ENCODE measurements at regions not wholly inside any gene's neighbourhood (a gene's known extent, or its start where the extent isn't known, plus 50 kb on each side); places are given as distances from the start of the nearest gene placed in this dataset.

GRCh38 chr6:139436200-139436956 is 61.9 kb upstream of the CITED2 start:
- Mint-ChIP-seq H3K36me3 (ENCODE audit: low read depth) (no peaks in the 10 kb centered on the region), H3K27me3 (no peaks in the 10 kb centered on the region), H3K4me3 (no peak overlapping the region), H3K27ac (no peak overlapping the region), H3K9me3 (peaks cover 3% of the 10 kb centered on the region), H3K4me1 (peaks cover 5% of the 10 kb centered on the region)
- DNase-seq (no peak), ATAC-seq (ENCODE audit: low read depth) (no peak)
- intact Hi-C loops (cut with micrococcal nuclease): no loop called here
- CTCF ChIA-PET: no interaction called here
- TF ChIP-seq CTCF (IDR thresholded peaks at IDR 0.05): no peak
- POLR2A ChIA-PET: no interaction called here

- ChIA-PET POLR2A (interaction anchor here (1.0 kb wide), 1 partner anchor 59 kb away, joined by 4 read pairs; the partner anchor contains the start of gene CITED2), CTCF (no interaction called here)
- H3K9me3 Mint-ChIP-seq: peaks cover 4% of the 10 kb centered on the region
- H3K27me3 Mint-ChIP-seq: no peaks in the 10 kb centered on the region
- TF ChIP-seq CTCF (IDR thresholded peaks at IDR 0.05): no peak
- no peak overlapping the region for H3K27ac Mint-ChIP-seq
- H3K4me3 Mint-ChIP-seq: no peak overlapping the region
- DNase-seq (no peak), ATAC-seq (ENCODE audit: low read depth) (no peak)
- H3K4me1 Mint-ChIP-seq: peaks cover 5% of the 10 kb centered on the region
- H3K36me3 Mint-ChIP-seq (ENCODE audit: low read depth): no peaks in the 10 kb centered on the region
- intact Hi-C loops (cut with micrococcal nuclease): loop anchor here (5.0 kb wide), 1 partner anchor 57 kb away; no protein-coding TSS in a partner anchor
These were observed 59.4 kb upstream of the CITED2 start for GRCh38 chr6:139433631-139434419.

GRCh38 chr6:139431602-139431956 is 57.1 kb upstream of the CITED2 start:
- Mint-ChIP-seq H3K4me3 (no peak overlapping the region), H3K27me3 (no peaks in the 10 kb centered on the region), H3K9me3 (peaks cover 4% of the 10 kb centered on the region), H3K36me3 (ENCODE audit: low read depth) (no peaks in the 10 kb centered on the region), H3K4me1 (peaks cover 5% of the 10 kb centered on the region), H3K27ac (no peak overlapping the region)
- POLR2A ChIA-PET: no interaction called here
- intact Hi-C loops (cut with micrococcal nuclease): loop anchor here (5.0 kb wide), 1 partner anchor 54 kb away; no protein-coding TSS in a partner anchor
- no peak for TF ChIP-seq CTCF (IDR thresholded peaks at IDR 0.05)
- no peak for DNase-seq
- no peak for ATAC-seq (ENCODE audit: low read depth)
- CTCF ChIA-PET: no interaction called here

- Mint-ChIP-seq H3K27ac (no peak overlapping the region), H3K36me3 (ENCODE audit: low read depth) (no peaks in the 10 kb centered on the region), H3K27me3 (no peaks in the 10 kb centered on the region), H3K4me3 (no peak overlapping the region), H3K4me1 (peaks cover 5% of the 10 kb centered on the region), H3K9me3 (peaks cover 4% of the 10 kb centered on the region)
- POLR2A ChIA-PET: no interaction called here
- no peak for TF ChIP-seq CTCF (IDR thresholded peaks at IDR 0.05)
- ATAC-seq (ENCODE audit: low read depth) (no peak), DNase-seq (no peak)
- intact Hi-C loops (cut with micrococcal nuclease): loop anchor here (5.0 kb wide), 1 partner anchor 54 kb away; no protein-coding TSS in a partner anchor
- CTCF ChIA-PET: no interaction called here
These were observed 56.6 kb upstream of the CITED2 start for GRCh38 chr6:139430899-139431601.
